H1 (cell line): ENCODE measurements at regions not wholly inside any gene's neighbourhood (a gene's known extent, or its start where the extent isn't known, plus 50 kb on each side); places are given as distances from the start of the nearest gene placed in this dataset.

ENCODE experiments used
- EZH2 ChIP-seq: fragments of 200-600 bp; sonication (generic); IDR thresholded peaks from 2 replicates; pipeline ENCODE4 v1.7.1; 2012; ENCODE audit warnings: low read depth, mild to moderate bottlenecking, moderate library complexity, low read length, inconsistent platforms; ENCODE audit not compliant: severe bottlenecking
- KDM1A ChIP-seq: fragments of 200-600, 300-600 bp; sonication (generic); IDR thresholded peaks from 2 replicates; pipeline ENCODE4 v1.7.1; 2016; ENCODE audit warnings: mild to moderate bottlenecking, low read length, borderline replicate concordance
- MAFK ChIP-seq: IDR thresholded peaks from 2 replicates; pipeline ENCODE4 v1.6.1; 2012; ENCODE audit warnings: low read depth, mild to moderate bottlenecking, improper control_type of control experiment, low read length
- NANOG ChIP-seq: IDR thresholded peaks from 2 replicates; pipeline ENCODE4 v1.6.1; 2011; ENCODE audit warnings: low read length, low read depth, mild to moderate bottlenecking, inconsistent platforms; ENCODE audit not compliant: insufficient read depth, poor library complexity, severe bottlenecking
- POLR2A ChIP-seq, 2 experiments: IDR thresholded peaks; 1 replicate in 1 of 2; 2 replicates in 1 of 2; pipeline ENCODE4 v1.6.1; 2011; ENCODE audit warnings: low read depth in 2 of 2, low read length in 2 of 2, mild to moderate bottlenecking in 2 of 2; ENCODE audit errors: control extremely low read depth in 1 of 2
- POLR2AphosphoS5 ChIP-seq: IDR thresholded peaks from 2 replicates; pipeline ENCODE4 v1.6.1; 2011; ENCODE audit warnings: low read depth, low read length
- RAD21 ChIP-seq, 2 experiments: IDR thresholded peaks in 1 of 2; conservative IDR thresholded peaks in 1 of 2; 2 replicates each; pipeline ENCODE4 v1.6.1; 2011; ENCODE audit warnings: low read depth in 2 of 2, low read length in 2 of 2, improper control_type of control experiment in 1 of 2, inconsistent platforms in 1 of 2, mild to moderate bottlenecking in 1 of 2, moderate library complexity in 1 of 2
- TAF1 ChIP-seq: IDR thresholded peaks from 2 replicates; pipeline ENCODE4 v1.6.1; 2011; ENCODE audit warnings: mild to moderate bottlenecking, low read depth, low read length
- TCF12 ChIP-seq: IDR thresholded peaks from 2 replicates; pipeline ENCODE4 v1.6.1; 2011; ENCODE audit warnings: low read depth, mild to moderate bottlenecking, low read length
- TF ChIP-seq, protein P1 (sequence below), 3 experiments: IDR thresholded peaks; 1 replicate in 2 of 3; 2 replicates in 1 of 3; pipeline versions ENCODE4 v1.5.1 to v1.6.1; 2011; ENCODE audit warnings: low read length in 3 of 3, mild to moderate bottlenecking in 3 of 3, inconsistent platforms in 2 of 3, low read depth in 1 of 3, moderate library complexity in 1 of 3; ENCODE audit not compliant: insufficient read depth in 1 of 3; ENCODE audit errors: control extremely low read depth in 1 of 3

- TF ChIP-seq TAF1 (no peak), POLR2AphosphoS5 (no peak), POLR2A (IDR thresholded peaks at IDR 0.05; ENCODE audit: control extremely low read depth in 1 of 2, low read depth in 2 of 2, low read length in 2 of 2) (no peak), RAD21 (IDR thresholded peaks at IDR 0.05 in 1 of 2, conservative IDR thresholded peaks at IDR 0.05 in 1 of 2; ENCODE audit: low read depth in 2 of 2, low read length in 2 of 2) (no peak), EZH2 (no peak), MAFK (no peak), KDM1A (no peak), NANOG (no peak), TCF12 (no peak)
- TF ChIP-seq, protein P1, sequence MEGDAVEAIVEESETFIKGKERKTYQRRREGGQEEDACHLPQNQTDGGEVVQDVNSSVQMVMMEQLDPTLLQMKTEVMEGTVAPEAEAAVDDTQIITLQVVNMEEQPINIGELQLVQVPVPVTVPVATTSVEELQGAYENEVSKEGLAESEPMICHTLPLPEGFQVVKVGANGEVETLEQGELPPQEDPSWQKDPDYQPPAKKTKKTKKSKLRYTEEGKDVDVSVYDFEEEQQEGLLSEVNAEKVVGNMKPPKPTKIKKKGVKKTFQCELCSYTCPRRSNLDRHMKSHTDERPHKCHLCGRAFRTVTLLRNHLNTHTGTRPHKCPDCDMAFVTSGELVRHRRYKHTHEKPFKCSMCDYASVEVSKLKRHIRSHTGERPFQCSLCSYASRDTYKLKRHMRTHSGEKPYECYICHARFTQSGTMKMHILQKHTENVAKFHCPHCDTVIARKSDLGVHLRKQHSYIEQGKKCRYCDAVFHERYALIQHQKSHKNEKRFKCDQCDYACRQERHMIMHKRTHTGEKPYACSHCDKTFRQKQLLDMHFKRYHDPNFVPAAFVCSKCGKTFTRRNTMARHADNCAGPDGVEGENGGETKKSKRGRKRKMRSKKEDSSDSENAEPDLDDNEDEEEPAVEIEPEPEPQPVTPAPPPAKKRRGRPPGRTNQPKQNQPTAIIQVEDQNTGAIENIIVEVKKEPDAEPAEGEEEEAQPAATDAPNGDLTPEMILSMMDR (IDR thresholded peaks at IDR 0.05; ENCODE audit: control extremely low read depth in 1 of 3, insufficient read depth in 1 of 3, low read depth in 1 of 3, low read length in 3 of 3): no peak
Measured at GRCh38 chr11:45060707-45061106, 85.7 kb upstream of the PRDM11 start.
